Keratinocyte (primary cell): ENCODE measurements at regions not wholly inside any gene's neighbourhood (a gene's known extent, or its start where the extent isn't known, plus 50 kb on each side); places are given as distances from the start of the nearest gene placed in this dataset.

Experiments used
- DNase-seq: peaks from one replicate; pipeline ENCODE4 v3.0.0-alpha.2; 2011; ENCODE audit warnings: low read depth, missing footprints, low spot score
- FAIRE-seq: peaks from 2 replicates; lab custom pipeline; 2011; peaks lifted over from hg19 to GRCh38; lab: Jason Lieb, UNC
- H2AFZ ChIP-seq: 2 replicates; pipeline ENCODE4 v1.6.0; 2012; ENCODE audit warnings: low read length, control low read depth, inconsistent platforms; ENCODE audit not compliant: control insufficient read depth
- H3K27ac ChIP-seq: 2 replicates; pipeline ENCODE4 v1.5.1; 2011; ENCODE audit warnings: low read length; ENCODE audit not compliant: control insufficient read depth, insufficient read depth
- H3K27me3 ChIP-seq: 3 replicates; pipeline ENCODE4 v1.6.0; 2011; ENCODE audit warnings: low read length; ENCODE audit not compliant: control insufficient read depth, insufficient read depth; ENCODE audit errors: extremely low read depth
- H3K36me3 ChIP-seq, 2 experiments: 2 replicates in 1 of 2; 3 replicates in 1 of 2; pipeline ENCODE4 v1.5.1; 2011; ENCODE audit warnings: low read length in 2 of 2, mild to moderate bottlenecking in 1 of 2; ENCODE audit not compliant: control insufficient read depth in 2 of 2, insufficient read depth in 2 of 2; ENCODE audit errors: extremely low read depth in 1 of 2
- H3K4me1 ChIP-seq: 3 replicates; pipeline ENCODE4 v1.5.1; 2011; ENCODE audit warnings: low read length; ENCODE audit not compliant: control insufficient read depth, insufficient read depth; ENCODE audit errors: extremely low read depth
- H3K4me2 ChIP-seq: 3 replicates; pipeline ENCODE4 v1.6.0; 2011; ENCODE audit warnings: low read depth, low read length; ENCODE audit not compliant: control insufficient read depth, insufficient read depth; ENCODE audit errors: extremely low read depth
- H3K4me3 ChIP-seq, 3 experiments: fragments of 200-600 bp in 1 of 3; sonication (generic) in 1 of 3; 2 replicates in 2 of 3; 3 replicates in 1 of 3; pipeline ENCODE4 v1.5.1; 2011 to 2016; ENCODE audit warnings: low read length in 3 of 3, mild to moderate bottlenecking in 3 of 3, control low read depth in 2 of 3, inconsistent platforms in 1 of 3, low read depth in 1 of 3, mixed read lengths in 1 of 3, mixed run types in 1 of 3, moderate library complexity in 1 of 3; ENCODE audit not compliant: control insufficient read depth in 2 of 3, insufficient read depth in 2 of 3; ENCODE audit errors: extremely low read depth in 1 of 3
- H3K79me2 ChIP-seq: 2 replicates; pipeline ENCODE4 v1.6.0; 2012; ENCODE audit warnings: low read length; ENCODE audit not compliant: control insufficient read depth, insufficient read depth
- H3K9ac ChIP-seq: 3 replicates; pipeline ENCODE4 v1.6.0; 2011; ENCODE audit warnings: low read length; ENCODE audit not compliant: control insufficient read depth, insufficient read depth; ENCODE audit errors: extremely low read depth
- H3K9me1 ChIP-seq: 3 replicates; pipeline ENCODE4 v1.6.0; 2011; ENCODE audit warnings: low read length; ENCODE audit not compliant: control insufficient read depth, insufficient read depth; ENCODE audit errors: extremely low read depth
- H3K9me3 ChIP-seq: 2 replicates; pipeline ENCODE4 v1.5.1; 2012; ENCODE audit warnings: low read depth, low read length; ENCODE audit not compliant: control insufficient read depth
- H4K20me1 ChIP-seq: 3 replicates; pipeline ENCODE4 v1.6.0; 2011; ENCODE audit warnings: low read length; ENCODE audit not compliant: control insufficient read depth, insufficient read depth; ENCODE audit errors: extremely low read depth
- CTCF ChIP-seq, 3 experiments: IDR thresholded peaks in 1 of 3; conservative IDR thresholded peaks in 1 of 3; optimal IDR thresholded peaks in 1 of 3; 2 replicates in 2 of 3; 3 replicates in 1 of 3; pipeline versions ENCODE3 to v1.5.1; 2011; ENCODE audit warnings: low read length in 3 of 3, mild to moderate bottlenecking in 3 of 3, moderate library complexity in 2 of 3, control low read depth in 1 of 3, inconsistent platforms in 1 of 3; ENCODE audit not compliant: insufficient read depth in 2 of 3; ENCODE audit errors: extremely low read depth in 1 of 3
- EZH2 ChIP-seq: IDR thresholded peaks from one replicate; pipeline ENCODE4 v1.6.1; 2012; ENCODE audit warnings: inconsistent platforms, mild to moderate bottlenecking, low read length, moderate library complexity
- dilution Hi-C: fragments of 300-500 bp; cut with MboI; formaldehyde crosslinking; loops from one replicate; pipeline ENCODE4 v1.7.0; 2020; ENCODE audit warnings: low sequenced_read_pairs; ENCODE audit not compliant: extremely low pct_ligation_motif_present

DNA sequence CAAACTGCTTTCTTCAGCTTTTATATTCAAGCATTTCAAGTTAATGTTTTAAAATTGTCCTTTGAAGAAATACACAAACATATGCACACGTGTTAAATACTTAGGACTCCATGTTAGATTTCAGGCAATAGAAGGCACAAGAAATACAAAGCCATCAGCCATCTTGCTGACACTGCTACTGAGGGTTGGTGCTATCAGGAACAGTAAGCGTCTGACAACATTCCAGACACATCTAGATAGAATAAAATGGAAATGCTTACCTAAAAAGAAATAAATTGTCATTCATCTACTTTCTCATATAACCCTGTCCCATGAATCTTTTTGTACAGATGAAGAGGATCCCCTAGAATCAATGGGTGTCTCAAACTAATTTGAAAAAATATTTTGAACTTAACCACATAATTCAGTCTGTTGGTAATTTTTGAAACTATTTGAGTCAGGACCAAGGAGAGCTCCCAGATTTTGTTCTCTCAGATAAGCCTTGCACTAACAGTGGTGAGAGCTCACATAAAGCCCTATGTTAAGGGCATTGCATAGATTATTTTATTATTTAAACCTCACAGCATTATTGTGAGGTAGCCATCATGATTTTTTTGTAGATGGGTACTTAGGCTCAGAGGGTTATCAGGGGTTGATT, 631.1 kb upstream of the POU3F2 start:
- TF ChIP-seq CTCF (optimal IDR thresholded peaks at IDR 0.05 in 1 of 3, IDR thresholded peaks at IDR 0.05 in 1 of 3, conservative IDR thresholded peaks at IDR 0.05 in 1 of 3; ENCODE audit: extremely low read depth in 1 of 3, insufficient read depth in 2 of 3, low read length in 3 of 3) (no peak), EZH2 (no peak)
- no peak for DNase-seq
- no peaks in the 10 kb centered on the region for H3K9me1 ChIP-seq
- H4K20me1 ChIP-seq, result no peaks in the 10 kb centered on the region
- no peaks in the 10 kb centered on the region for H3K4me1 ChIP-seq
- no peak for FAIRE-seq
- H2AFZ ChIP-seq, result no peak overlapping the region
- H3K9me3 ChIP-seq, result no peaks in the 10 kb centered on the region
- dilution Hi-C loops, result no loop called here
- H3K4me3 ChIP-seq, result no peak overlapping the region
- no peaks in the 10 kb centered on the region for H3K27me3 ChIP-seq
- H3K9ac ChIP-seq, result no peak overlapping the region
- H3K4me2 ChIP-seq, result no peak overlapping the region
- H3K36me3 ChIP-seq, result no peaks in the 10 kb centered on the region
- H3K27ac ChIP-seq, result no peak overlapping the region
- H3K79me2 ChIP-seq, result no peaks in the 10 kb centered on the region

DNA sequence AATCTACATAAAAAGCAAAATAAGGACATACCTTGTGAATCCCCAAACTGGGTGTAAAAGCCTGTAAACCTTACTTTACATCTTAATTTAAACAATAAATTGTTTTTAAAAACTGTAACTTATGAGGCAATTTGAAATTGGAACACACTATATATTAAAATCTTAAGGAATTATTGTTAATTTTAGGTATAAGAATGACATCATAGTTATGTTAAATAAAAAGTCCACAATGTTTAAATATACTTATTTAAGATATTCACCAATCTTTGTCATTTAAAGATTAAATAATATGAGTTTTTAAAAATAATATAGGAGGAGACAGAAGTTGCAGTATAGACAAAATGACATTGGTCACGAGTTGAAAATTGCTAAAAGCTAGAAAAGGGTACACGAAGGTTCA, 621.9 kb upstream of the POU3F2 start:
- DNase-seq (no peak), FAIRE-seq (no peak)
- no peak overlapping the region for H2AFZ ChIP-seq
- H3K27ac ChIP-seq, result no peak overlapping the region
- no peaks in the 10 kb centered on the region for H3K4me1 ChIP-seq
- dilution Hi-C loops, result no loop called here
- H3K9ac ChIP-seq, result no peak overlapping the region
- no peaks in the 10 kb centered on the region for H3K27me3 ChIP-seq
- H4K20me1 ChIP-seq, result no peaks in the 10 kb centered on the region
- TF ChIP-seq EZH2, result no peak
- TF ChIP-seq CTCF (optimal IDR thresholded peaks at IDR 0.05 in 1 of 3, IDR thresholded peaks at IDR 0.05 in 1 of 3, conservative IDR thresholded peaks at IDR 0.05 in 1 of 3; ENCODE audit: extremely low read depth in 1 of 3, insufficient read depth in 2 of 3, low read length in 3 of 3), result no peak
- no peaks in the 10 kb centered on the region for H3K9me3 ChIP-seq
- no peaks in the 10 kb centered on the region for H3K36me3 ChIP-seq
- no peak overlapping the region for H3K4me2 ChIP-seq
- H3K9me1 ChIP-seq, result no peaks in the 10 kb centered on the region
- H3K79me2 ChIP-seq, result no peaks in the 10 kb centered on the region
- no peak overlapping the region for H3K4me3 ChIP-seq
